ENCODE measurements at regions not wholly inside any gene's neighbourhood (a gene's known extent, or its start where the extent isn't known, plus 50 kb on each side); places are given as distances from the start of the nearest gene placed in this dataset.

DNA sequence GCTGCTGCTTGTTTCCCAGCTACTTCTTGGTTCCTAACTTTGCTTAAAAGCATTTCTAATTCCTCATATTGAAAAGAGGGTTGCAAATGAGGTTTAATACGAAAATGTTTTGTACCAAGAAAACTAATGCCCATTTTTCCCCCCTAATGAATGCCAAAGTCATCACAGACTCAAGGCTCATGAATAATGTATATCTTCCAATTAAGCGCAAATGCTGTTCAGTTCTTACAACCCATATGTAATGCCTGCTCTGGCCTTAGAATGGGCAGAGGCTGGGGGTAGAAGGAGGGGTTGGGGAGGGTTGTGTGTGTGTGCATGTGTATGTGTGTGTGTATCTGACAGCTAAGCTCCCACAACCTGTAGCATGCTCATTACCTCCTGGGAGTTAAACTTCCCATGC, 901.7 kb downstream of the KCNMA1 start:
- no peak for DNase-seq (ENCODE audit: low read depth)

DNA sequence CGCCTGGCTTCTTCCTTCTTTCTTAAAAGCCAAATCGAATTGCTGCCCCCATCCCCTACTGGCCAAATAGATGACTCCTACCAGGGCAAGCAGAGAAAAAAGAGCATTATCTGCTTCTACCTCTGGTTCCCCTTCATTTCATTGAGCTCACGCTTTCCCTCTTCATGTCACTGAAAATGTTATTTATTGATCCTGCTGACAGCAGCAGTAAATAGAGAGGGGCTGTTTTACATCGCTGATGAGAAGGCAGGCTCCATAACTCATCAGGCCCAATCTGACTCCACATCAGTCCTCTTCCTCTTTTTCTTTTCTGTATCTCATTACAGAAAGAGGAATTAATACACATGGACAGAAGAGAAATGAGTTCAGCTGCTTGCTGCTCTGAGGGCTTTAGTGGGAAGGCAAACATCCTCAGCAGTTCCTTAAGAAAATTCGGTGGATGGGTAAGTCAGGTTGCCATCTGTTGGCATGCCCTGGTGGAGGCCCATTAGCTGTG, 904.1 kb downstream of the KCNMA1 start:
- no peak for DNase-seq (ENCODE audit: low read depth)

DNA sequence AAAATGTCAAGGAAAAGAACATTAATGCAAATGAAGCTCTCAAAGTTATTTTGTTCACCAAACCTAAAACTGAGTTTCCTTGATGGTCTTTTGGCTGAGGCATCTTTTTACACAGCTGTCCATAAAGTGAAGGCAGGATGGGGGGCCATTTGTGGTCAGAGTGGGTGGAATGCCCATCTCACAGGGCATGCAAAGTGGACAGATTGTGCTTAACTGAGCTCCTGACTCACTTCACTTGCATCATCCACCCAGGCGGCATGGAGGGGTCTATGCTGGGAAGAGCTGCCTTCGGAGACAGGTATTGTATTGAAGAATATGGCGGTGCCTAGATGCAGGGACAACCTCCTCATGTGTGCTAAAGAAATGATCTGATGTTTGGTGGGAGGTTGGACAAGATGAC, 905.3 kb downstream of the KCNMA1 start:
- no peak for DNase-seq (ENCODE audit: low read depth)

DNA sequence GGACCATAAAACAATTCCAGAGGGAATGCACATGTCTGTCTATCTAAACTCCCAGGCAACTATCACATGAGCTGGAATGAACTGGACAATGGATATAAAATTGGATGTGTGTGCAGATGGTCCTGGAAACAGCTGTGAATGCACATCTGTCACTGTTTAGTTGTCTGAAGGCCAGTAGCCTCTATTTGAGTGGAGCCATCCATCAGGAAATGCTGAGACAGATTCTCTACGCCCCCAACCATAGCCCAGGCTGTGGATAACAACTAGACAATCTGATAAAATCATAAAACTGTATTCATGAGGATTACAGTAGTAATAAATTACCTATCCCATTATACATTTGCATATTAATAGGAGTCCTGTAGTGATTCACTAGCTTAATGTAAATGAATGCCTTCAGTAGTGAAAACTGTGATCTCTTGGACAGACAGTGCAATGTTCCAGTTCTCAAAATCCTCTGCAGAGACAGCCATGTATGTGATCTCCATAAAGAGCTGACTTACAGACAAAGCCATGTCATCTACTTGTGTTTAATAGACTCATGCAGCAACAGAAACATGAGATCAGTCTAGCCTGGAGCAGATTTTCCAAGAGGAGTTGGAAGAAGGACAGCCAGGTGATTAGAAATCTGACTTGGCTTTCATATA, 907.6 kb downstream of the KCNMA1 start:
- no peak for DNase-seq (ENCODE audit: low read depth)

DNA sequence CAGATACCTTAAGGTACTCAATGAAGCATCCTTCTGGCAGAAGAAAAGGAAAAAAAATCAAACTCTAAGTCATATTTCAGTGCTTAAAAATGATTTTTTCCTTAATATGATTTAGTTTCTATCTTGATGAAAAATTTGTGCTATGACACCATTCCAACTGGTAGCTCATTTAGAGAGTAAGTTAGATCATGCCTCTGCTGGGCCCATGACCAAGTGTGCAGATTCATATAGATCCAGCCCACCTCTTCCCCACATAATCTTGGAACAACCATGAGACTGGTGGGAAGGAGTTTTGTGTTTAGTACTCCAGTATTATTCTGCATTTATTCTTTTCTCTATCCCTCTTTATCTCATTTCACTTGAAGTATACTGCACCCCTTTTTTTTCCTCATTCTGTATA, 908.3 kb downstream of the KCNMA1 start:
- DNase-seq (ENCODE audit: low read depth), result no peak

DNA sequence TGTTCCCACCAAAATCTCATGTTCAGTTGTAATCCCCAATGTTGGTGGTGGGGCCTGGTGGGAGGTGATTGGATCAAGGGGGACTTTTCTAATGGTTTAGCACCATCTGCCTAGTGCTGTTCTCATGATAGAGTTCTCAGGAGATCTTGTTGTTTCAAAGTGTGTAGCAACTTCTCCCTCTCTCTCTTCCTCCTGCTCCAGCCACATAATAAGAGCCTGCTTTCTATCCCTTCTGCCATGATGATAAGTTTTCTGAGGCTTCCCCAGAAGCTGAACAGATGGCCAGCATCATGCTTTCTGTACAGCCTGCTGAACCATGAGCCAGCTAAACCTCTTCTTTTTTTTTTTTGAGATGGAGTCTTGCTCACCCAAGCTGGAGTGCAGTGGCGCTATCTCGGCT, 910.6 kb downstream of the KCNMA1 start:
- no peak for DNase-seq (ENCODE audit: low read depth)

DNA sequence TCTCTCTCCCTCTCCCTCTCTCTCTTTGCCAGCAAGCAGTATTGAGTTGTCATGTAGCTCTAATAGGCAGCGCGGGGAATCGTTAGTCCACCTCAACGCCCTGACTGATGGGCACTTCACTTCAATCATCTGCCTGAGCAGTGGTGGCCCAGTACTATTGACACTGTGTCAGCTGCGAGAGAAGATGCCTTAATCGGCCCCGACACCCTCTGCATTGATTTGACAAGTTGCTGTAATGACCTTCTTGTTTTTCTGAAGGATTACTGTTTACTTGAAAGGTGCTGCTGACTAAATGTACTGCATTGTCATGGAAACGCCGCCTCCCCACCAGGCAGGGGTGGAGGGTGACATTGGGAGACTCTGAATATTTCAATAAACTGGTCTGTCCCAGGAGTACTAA, 913.8 kb downstream of the KCNMA1 start:
- DNase-seq (ENCODE audit: low read depth), result no peak

DNA sequence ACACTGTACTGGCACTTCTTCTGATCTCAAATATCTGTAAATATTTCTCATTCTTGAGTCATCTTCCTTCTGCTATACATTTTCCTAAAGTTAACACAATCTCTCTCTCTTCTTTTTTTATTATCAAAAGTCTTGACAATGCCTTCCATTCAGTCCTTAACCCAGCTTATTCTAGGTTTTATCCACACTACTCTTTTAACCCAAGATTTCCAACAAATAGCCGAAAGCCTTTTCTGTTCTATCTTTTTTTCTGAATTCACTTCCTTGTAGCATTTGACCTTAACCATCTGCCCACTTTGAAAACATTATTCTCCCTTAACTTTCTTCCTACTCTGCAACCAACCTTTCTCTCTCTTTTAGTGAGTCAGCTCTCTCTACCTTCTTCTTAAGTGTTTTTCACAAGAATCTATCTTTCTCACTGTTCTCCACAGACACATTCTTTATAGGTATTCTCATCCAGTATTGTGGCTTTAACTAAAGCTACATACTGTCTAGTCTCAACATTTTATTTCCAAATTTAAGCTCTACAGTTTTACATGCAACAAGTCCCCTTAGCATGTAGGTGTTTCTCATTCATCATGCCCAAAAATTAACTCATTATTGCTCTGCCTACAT, 915.6 kb downstream of the KCNMA1 start:
- no peak for DNase-seq (ENCODE audit: low read depth)

DNA sequence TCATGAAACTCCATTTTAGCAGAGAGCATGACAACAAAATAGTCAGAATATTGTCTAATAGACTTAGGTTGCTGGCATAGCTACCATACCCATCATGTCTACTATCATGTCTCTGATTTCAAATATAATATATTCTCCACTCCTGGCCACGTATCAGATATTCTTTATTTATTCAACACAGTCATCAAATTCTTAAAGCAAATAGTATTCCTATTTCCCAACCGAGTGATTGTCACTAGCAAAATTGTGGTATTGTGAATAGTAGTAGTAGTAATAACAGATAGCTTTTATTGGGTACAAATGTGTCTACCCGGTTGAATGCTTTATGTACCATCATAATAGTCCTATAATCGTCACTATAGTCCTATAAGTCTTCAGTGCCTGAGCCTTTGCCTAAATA, 918.6 kb downstream of the KCNMA1 start:
- no peak for DNase-seq (ENCODE audit: low read depth)

DNA sequence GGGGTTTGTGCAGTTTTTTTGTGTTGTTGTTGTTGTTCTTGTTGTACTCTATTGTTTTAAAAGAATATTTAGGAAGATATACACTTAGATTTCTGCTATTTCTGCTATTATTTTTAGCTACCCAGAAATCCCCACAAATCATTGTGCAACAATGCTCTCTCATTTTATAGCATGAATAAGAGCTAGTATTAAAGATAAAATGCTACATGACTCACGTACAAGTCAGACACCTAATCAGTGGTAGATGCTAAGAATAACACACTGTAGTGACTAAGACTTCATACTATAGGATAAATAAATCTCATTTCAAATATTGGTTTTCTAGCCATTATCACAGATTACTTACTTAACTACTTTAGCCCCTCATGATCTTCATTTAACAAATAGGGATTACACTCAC, 920.5 kb downstream of the KCNMA1 start:
- DNase-seq (ENCODE audit: low read depth), result peak; percentile 48

DNA sequence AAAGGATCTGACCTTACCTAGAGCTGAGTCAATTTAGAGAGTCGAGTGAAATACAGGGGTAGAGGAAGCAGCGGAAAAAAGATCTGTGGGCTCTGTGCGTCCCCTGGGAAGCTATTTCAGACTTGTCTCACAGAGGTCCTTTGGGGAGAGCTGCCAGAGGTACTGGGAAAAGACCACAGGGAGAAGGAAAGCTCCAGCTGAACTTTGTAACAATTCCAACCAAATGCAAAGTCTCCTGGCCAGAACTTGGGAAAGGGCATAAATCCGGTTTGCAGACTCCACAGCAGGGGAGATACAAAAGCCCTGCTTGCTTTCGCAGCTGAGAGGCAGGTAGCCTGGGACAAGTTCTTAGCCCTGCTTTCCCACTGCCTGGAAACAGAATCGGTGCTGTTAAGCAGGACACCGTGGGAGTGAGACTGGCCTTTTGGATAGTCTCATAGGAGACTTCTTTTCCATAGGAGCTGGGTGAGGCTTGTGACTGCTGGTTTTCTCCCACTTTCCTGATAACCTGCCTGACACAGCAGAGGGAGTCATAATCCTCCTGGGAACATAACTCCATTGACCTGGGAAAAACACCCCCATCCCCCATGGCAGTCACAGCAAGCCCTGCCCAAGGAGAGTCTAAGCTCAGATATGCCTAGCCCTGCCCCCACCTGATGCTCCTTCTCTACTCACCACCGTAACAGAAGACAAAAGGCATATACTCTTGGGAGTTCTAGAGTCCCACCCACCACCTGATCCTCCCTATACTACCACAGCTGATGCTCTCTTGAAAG, 926.2 kb downstream of the KCNMA1 start:
- no peak for DNase-seq (ENCODE audit: low read depth)

DNA sequence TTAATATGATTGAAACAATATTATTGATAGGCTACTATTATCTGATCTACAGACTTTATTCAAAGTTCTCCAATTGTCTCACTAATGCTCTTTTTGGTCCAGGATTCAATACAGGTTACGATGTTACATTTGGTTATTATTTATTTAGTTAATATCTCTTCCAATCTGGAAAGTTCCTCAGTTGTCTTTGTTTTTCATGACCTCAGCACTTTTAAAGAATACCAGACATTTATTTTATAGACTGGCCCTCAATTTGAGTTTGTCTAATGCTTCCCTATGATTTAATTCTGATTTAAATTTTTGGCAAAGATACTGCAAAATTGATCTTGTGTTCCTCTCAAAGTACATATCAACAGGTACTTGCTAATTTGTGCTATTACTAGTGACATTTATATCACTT, 937.4 kb downstream of the KCNMA1 start:
- DNase-seq (ENCODE audit: low read depth), result no peak

DNA sequence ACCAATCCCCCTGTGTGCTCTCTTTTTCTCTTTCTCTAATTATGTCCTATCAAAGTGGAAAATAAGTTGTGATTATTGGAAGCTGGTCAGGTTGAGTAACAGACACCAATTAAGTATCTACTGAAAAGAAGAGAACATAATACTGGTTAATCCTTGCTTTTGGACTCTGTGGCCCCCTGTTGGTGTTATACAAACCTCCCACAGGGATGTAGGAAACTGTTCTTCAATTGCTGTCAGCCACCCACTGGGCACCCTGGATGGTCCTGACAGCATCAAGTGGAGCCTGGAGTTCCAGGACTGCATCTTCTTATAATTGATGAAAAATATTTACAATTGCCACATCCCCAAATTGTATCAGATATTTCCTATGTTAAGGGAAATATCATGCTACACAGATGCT, 939.7 kb downstream of the KCNMA1 start:
- no peak for DNase-seq (ENCODE audit: low read depth)

DNA sequence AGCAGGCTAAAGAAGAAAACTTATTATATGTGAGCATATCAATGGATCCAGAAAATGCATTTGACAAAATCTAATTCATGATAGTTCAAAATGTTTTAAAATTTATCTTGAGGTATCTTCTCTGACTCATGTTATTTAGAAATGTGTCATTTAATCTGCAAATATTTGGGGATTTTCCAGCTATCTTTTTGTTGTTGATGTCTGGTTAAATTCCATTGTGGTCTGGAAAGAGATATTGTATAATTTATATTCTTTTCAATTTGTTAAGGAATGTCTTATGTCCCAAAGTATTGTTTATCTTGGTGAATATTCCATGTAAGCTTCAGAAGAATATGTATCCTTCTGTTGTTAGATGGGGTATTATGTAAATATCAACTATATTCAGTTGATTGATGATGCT, 942.5 kb downstream of the KCNMA1 start:
- DNase-seq (ENCODE audit: low read depth), result no peak

DNA sequence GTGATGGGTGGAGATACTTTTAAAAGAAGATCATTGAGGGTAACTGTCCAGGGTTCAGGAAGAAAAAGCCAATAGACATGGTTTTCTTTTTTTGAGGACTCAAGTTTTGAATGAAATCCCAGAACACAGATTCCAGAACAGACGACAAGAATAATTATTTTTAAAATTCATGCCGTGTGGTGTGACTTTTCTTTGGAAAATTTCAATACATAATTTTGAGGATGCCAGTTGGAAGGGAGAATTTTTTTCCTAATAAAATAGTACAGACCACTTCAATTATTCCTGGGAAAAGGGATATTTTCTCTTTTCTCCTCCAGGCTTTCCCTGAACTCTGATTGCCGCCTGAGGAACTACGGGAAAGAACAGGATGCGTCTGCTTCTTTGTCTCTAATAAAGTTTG, 951.4 kb downstream of the KCNMA1 start:
- DNase-seq (ENCODE audit: low read depth), result no peak

DNA sequence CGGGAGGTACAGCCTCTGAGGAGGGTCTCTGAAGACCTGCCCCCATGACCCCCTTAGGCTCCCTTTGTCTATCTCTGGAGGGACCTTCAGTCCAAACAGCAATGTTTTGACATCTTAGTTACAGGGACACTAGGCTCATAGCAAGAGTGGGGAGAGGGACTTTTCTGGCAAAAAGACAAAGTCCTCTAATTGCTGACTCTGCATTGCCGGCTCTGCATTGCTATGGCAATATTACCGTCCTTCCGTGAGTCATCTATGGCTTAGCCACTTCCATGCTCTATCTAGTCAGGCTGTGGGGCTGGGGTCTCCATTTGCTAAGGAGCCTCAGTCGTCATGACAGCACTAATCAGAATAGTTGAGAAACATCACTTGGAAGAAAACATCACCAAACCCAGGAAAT, 952.6 kb downstream of the KCNMA1 start:
- no peak for DNase-seq (ENCODE audit: low read depth)

DNA sequence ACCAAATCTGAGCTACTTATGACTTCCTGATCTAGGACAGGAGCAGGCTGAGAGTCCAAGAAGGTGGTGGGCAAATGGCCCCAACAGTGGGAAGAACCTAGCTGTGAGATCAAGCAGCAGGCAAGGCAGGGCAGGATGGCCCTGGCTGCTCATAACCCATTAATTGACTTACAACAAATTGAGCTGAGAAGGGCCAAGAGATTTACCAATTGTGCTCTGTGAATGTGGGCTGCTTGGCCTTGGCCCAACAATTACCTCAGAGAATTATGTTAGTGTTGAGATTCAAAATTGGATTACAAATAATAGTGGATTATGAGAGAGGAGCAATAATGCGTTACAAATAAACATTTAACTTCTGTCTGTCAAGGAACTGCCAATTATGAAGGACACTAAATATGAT, 956.5 kb downstream of the KCNMA1 start:
- DNase-seq (ENCODE audit: low read depth), result no peak

DNA sequence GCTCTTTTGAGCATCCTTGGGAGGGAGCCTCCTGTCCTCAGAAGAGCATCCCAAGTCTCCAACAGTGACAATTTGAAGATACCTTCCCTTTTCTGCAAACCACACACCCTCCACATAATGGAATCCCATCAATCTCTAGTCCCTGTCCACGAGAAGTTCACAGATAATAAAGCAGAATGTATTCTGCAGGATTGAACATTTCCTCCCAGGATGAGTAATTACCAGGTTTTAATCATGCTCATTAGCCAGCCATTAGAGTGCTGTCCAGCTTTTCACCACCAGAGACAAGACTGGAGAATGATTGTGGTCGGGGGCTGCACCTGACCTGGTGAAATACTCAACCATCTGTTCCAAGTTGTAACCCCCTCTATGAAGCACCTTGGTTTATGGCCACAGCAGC, 958.6 kb downstream of the KCNMA1 start:
- no peak for DNase-seq (ENCODE audit: low read depth)

DNA sequence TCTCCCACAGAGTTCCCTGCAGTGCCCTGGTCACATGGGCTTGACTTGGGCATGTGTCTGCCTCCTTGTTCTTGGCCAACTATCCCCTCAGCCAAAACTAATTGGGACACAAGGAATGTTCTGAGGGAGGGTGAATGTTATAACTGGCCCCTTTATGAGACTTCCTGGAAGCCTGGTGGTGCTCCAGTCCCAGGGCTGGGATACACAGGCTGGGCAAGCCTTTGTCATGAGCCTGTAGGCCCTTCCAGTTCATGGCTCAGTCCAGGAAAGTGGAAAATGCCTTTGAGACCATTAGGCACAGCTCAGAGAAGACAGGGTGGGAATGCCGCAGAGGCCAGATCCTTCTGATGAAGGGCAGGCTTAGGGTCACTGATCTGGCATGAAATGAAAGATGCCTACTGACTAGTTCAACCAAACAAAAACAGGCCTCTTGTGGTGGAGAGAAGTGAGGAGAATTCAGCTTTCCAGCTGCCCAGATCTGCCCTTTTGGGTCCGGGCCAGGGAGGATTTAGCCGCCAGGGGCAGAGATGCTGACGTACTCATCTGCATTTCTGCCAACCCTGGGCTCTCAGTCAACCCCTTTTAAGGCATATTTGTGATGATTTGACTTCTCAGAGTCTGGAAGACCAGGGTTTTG, 961.5 kb downstream of the KCNMA1 start:
- DNase-seq (ENCODE audit: low read depth), result peak; percentile 8

DNA sequence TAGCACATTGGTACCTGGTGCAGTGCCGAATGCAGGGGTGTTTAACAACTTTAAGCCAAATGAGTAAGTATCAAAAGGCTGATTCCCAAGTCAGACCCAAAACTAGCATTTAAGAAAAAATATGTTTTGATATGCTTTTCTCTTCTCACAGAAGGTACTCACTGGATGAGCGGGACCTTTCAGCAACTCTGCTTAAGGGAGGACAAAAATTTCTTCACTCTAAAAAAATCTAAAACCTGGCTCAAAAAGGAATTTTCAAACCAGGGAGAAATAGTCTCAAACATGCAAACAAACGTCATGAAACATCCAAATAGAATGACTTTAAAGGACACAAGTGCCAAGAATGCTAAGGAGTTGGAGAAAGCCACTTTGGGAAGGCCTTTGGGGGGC, 962.1 kb downstream of the KCNMA1 start:
- DNase-seq (ENCODE audit: low read depth), result no peak

DNA sequence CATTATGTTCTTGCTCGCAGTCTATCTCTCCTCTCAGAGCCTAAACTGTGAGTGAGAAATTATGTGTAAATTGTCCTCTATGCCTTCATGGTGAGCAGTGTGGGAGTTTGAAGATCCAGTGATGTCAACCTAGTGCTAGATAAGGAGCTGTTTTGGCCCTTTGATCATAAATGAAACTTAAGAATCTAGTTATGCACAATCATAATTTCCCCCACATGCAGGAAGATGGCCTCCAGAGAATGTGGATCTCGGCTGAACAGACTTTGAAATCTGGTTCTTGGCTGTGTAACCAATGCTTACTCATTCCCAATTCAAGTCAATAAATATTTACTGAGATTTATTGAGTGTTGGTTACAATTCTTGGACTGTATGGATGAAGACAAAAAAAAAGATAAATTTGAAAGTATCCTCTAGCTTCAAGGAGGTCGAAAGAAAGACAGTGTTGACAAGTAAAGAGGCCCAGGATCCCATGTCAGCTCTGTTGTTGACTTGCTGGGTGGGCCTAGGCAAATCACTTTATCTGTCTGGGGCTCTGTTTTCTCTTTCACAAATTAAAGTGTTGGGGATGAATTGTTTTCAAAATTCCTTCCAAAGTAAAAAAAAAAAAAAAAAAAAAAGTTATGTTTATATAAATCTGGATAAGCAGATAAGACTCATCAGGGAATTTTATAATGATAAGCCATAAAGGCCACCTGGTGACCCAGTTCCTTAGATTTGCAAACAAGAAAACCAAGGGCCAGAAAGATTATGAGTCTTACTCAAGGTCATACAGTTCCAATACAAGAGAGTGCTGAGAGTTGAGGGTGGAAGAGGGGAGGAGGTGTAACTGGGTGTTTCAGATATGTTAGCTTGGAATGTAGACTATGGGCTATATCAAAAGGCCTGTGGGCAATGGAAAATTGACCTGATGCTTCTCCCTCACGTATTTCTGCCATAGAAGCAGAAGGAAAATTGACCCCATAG, 969.9 kb downstream of the KCNMA1 start:
- no peak for DNase-seq (ENCODE audit: low read depth)

Data from HT1080 (cell line).